GM21723 (cell line): ENCODE measurements at regions not wholly inside any gene's neighbourhood (a gene's known extent, or its start where the extent isn't known, plus 50 kb on each side); places are given as distances from the start of the nearest gene placed in this dataset.

Experiments used
- ATAC-seq: cut with Tn5 transposase; IDR thresholded peaks from one replicate; pipeline ENCODE4 v1.9.1; 2021; ENCODE audit warnings: mild to moderate bottlenecking, moderate library complexity; ENCODE audit not compliant: unreplicated experiment

DNA sequence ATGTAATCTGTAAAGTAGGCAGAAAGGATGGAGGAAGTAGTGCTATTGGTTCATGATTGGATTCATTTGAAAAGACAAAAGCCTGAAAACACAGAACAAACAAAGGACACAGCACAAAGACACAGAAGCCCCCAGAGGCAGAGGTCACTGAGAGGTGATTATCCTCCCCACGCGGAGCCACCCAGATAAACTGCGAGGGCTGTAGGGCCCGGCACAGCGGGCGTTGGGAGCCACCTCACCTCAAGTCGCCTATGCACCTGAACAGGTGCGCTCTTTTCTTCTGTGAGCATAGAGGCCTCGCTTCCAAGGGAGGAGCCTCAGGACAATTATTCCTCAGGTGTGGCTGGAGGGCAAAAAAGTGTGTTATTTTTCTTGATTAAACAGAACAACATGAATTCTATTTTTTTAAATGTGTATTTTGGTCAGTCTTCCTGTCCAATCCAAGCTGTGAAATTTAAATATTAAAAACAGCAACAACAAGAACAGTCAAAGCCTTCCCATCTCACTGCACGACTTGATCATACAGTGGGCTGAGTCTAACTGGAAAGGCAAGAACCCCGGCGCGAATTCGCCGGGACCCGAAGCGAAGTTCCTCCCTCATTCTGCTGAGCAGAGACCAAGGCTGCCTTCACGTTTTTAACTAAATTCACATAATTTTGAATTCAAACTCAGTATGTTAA is 205.3 kb downstream of the THBS2 start:
- ATAC-seq: no peak

DNA sequence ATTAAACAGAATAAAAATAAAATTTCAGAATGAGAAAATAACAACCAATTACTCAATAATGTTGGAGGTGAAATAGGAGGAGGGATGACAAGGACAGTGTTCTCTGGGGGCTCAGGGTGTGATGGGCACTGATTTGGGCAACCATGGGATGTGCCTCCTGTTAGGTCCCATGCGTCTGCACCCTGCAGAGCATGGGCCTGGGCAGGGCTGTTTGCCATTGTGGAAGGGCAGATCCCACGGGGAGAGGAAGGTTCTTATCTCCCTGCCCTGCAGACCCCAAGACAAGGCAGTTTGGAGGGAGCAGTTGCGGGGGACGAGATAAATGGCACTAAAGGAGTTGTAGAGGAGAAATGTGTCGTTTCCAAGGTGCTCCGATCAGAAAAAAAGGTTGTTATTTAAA is 206.3 kb downstream of the THBS2 start:
- ATAC-seq: no peak

DNA sequence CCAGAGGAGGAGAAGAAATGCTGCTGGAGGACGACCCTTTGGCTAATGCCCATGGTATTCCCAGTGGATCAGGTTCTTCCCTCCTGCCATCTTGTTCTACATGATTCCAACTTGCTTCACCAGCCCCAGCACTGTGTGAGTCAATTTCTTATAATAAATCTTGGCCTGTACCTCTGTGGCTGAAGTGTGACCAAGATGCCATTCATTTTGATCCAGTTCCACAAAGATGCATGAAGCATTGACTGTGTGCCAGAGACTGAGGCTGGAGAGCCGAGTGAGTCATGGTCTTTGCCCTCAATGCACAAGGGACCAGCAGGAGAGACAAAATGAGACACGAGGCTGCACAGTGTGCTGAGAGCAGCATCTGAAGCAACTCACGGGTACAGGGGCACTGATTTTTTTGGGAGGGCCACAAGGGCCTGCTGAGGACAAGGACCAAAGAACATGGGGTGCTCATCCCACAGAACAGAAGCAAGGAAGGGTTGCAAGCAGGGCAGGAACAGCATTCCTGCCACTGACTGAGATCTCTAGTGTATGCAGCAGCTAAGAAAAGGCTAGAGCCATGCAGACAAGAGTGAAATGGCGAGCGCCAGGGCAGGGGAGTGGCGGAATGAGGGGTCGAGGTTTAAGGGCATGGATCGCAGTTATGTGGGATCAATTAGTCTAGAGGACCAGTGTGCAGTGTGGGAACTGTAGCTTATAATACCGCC is 207.0 kb downstream of the THBS2 start:
- no peak for ATAC-seq

DNA sequence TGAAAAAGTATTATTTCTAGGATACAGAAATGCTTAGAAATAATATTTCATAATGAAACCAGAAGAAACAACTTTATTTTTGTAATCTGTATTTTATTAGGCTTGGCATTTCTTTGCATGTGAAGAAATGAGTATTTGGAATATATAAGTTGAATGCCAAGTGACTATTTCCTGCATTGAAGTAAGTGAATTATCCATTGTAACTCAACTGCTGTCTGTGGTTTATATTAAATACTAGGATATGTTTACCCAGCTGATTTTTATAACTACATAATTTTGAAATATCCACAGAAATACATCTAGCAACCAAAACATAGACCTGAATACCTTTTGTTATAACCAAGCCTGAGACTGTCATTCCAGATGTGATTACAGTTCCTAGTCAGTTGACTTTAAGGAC is 207.6 kb downstream of the THBS2 start:
- ATAC-seq: no peak

DNA sequence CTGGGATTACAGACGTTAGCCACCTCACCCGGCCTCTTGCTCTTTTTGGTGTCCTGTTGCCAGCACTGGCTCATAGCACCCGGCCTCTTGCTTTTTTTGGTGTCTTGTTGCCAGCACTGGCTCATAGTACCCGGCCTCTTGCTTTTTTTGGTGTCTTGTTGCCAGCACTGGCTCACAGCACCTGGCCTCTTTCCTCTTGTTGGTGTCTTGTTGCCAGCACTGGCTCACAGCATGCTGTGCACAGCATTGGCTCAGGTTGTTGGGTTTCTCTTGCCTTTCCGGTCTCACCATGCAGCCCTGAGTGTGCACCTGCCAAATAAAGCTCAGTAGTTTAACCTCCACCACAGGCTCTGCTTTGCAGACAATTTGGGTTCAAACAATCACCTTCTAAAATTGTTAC is 208.2 kb downstream of the THBS2 start:
- no peak for ATAC-seq

DNA sequence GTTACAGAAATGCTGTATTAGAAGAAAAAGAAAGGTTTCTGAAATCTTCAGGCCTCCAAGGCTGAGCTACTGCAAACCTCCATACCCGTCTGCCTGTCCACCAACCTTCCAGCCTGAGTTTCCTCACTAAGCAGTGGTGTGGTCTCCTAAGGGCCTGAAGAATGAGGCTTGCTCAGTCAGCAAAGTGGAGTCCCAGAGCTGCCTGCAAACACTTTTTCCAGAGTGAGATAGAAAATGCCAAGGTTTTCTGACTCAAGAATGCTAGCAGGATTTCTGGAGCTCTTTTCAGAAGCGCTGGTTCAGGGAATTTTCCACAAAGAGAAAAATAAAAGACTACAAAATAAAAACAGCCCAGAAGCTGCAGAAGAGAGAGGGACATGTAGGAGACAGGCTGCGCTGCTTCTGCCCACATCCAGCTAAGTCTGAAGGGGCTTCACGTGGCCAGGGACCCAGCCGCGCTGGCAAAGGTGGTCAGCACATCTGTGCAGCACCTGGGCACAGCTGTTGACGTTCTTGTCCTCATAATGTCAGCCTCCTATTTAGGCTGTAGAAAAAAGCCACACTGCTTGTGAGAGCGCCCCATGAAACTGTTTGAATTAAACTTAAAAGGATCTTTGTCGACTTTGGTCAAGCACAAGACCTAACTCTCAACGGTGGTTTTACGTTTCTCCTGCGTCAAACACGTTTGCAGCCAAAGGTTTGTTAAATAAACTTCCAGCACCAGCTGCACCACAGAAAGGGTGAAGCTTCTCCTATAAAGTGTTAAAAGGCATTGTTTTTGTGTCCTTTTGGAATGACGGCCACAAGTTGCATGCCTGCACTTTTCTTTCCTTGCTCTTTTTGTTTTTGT is 209.0 kb downstream of the THBS2 start:
- ATAC-seq: no peak

DNA sequence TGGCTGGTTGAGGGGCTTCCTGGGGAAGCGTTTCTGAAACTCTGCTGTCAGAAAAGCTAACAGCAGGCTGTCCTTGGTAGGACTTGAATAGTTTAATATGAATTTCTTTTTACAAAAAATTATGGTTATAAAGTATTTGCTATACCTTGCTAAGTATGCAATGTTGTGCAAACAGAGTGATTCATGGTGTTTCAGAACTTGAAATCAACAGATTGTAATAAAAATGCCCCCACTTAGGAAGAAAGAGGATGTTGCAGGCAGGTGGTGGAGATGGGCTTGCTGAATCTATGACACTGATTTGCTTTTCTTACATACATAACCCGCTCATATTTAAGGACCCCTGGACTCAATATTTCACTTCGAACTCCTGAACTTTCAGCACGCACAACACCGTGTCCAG is 211.6 kb downstream of the THBS2 start:
- ATAC-seq: no peak

DNA sequence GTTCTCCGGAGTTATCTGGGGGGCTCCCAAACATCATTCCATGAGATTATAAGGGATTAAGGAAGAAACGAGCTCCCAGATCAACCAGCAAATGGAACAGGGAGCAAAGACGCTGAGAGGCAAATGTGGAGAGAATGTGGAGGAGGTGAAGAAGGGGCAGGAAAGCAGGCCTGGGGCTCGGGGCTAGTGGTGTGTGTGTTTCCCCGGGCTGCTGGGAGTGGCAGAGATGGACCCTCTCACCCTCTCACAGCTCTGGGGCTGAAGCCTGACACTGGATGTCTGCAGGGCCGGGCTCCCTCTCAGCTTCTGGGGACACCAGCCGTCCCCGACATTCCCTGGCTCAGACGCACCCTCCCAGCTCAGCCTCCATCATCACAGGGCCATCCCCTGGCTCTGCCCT is 212.6 kb downstream of the THBS2 start:
- ATAC-seq: no peak

DNA sequence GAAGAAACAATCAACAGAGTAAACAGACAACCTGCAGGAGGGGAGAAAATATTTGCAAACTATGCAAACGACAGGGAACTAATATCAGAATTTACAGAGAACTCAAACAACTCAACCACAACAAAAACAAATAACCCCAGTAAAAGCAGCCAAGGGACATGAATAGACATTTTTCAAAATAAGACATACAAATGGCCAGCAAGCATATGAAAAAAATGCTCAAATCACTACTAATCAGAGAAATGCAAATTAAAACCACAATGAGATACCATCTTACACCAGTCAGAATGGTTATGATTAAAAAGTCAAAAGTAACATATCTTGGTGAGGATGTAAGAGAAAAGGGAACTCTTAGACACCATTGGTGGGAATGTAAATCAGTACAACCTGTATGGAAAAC is 215.0 kb downstream of the THBS2 start:
- ATAC-seq: no peak

DNA sequence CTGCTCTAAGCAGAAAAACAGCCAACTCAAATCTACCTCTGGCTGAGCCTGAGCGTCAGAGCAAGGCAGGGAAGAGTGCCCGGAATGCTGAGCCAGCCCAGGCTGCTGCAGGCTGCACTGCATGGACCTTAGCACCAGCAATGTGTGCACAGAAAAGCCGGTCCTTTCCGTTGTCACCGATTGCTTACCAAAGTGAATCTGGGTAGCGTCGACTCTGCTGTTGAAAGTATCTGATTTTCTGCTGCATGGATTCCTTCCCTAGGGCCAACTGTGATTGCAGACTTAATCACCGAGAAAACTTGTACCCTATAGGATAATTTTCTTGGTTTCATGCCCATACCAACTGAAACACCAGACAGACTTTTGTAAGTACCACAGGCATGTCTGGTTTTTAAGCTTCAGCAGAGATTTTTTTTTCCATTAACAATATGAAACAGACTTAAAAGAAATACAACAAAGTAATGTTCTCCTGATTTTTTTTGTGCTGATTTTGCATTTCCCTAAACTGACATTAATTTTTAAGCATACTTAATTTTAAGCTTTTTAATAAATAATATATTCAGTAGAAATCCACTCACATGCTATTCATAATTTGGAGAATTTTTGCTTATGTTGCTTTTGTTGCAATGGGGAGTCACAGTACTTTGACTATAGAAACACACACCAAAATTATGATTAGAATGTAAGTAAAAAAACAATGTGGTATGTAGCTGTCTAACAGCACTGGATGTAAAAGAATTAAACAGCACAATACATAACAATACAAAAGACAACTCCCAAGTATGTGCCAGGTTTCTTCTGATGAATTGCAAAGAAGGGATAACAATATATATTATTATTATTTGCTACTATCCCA is 218.0 kb downstream of the THBS2 start:
- no peak for ATAC-seq

DNA sequence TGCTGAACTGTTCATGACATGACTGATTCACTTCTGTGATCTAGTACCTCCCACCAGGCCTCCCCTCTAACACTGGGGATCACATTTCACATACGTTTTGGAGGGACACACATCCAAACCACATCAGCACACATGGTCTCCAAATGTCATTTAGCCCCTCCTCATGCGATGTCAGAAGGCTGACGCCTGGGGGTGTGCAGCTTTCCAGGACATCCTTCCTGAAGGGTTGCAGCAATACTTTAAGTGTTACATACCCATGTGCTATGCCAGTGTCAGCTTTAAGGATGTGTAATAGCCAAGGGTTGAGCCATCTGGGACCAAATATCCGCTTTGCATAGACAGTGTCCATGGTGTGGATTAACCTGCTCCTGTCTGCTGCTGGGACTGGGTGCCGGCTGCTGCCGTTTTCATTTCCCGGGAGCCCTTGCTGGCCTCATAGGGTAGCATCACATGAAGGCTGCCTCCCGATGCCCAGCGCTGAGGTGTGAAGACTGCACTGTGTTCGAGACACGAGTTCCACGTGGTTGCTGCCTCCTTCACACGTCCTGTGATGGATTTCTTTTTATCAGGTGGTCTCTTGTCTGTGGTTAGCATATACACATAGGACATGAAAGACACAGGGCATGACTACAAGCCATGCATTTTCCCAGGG is 219.0 kb downstream of the THBS2 start:
- no peak for ATAC-seq

DNA sequence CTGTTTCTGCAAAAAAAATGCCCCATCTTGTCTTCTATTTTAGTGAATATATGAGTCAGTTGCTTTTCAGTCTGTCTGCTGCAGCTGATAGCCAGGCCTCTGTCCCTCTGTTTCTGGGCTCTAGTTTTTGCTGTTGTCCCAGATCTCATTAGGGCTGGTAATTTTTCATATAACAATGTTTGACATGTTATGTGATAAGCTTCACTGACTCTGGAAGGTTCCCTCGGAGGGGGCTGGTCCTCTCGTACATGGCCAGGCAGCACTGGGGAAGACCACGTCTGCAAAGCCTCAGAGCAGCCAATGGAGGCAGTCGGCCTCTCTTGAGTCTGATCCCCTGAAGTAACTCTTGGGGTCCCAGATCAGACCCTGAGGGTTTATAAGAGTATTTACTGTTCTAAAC is 223.8 kb downstream of the THBS2 start:
- no peak for ATAC-seq

DNA sequence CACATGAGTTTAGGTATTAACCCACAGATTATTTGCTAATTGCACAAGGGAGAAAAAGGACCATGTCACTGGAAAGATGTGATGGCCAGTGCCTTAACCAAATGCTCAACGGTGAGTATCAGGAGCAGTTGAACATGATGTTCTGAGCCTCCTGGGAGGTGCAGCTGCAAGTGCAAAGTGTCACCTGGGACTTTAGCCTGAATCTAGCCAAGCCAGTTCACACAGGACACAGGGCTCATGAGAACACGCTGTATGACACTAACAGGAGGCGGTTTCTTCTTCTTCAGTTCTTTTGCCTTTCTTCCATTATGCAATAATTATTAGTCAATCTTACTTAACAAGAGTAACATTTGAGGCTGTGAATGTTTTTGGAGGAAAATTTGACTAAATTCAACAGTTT is 225.3 kb downstream of the THBS2 start:
- no peak for ATAC-seq

DNA sequence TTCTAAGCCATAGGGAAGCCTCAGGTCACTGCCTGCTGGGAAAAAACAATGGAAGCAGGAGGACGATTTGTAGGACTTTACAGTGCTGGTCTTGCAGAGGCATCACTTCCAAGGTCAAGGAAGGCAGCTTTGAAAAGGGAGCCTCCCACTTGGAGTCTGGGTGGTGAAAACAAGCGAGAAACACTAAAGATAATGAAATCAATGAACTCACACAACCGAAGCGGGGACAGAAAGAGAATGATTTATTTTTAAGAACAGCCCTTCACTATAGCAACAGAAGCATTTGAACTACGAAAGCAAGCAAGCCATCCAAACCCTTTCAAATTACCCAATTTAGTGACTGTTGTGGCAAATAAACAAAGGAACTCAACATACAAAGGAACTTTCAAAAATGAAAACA is 227.5 kb downstream of the THBS2 start:
- ATAC-seq: no peak

DNA sequence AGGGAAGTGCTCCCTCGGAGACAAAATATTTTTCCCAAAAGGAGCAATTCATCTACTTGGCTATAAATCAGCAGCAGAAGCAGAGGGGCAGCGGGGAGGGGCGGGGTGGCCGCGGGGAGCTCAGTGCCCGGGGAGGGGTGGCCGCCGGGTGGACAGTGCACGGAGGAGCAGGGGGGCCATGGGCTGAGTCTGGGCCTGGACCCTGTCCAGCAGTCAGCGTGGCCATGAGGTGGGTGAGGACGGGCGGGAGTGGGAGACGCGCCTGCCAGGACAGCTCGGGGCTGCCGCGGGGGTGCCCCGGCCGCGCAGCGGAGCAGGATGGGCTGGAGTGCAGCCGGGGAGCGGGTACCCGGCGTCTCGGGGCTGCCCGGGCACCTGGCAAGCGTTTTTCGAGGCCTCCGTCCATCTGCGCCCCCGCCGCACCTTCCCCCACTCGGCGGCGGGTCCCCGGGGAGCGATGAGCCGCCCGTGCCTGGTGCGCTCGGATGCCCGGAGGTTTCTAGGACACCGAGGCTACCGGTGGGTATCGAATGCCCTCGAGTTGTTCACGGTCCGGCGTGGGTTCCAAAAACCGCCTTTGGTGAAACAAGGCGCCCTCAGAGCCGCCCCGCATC is 229.5 kb downstream of the THBS2 start:
- ATAC-seq: no peak

DNA sequence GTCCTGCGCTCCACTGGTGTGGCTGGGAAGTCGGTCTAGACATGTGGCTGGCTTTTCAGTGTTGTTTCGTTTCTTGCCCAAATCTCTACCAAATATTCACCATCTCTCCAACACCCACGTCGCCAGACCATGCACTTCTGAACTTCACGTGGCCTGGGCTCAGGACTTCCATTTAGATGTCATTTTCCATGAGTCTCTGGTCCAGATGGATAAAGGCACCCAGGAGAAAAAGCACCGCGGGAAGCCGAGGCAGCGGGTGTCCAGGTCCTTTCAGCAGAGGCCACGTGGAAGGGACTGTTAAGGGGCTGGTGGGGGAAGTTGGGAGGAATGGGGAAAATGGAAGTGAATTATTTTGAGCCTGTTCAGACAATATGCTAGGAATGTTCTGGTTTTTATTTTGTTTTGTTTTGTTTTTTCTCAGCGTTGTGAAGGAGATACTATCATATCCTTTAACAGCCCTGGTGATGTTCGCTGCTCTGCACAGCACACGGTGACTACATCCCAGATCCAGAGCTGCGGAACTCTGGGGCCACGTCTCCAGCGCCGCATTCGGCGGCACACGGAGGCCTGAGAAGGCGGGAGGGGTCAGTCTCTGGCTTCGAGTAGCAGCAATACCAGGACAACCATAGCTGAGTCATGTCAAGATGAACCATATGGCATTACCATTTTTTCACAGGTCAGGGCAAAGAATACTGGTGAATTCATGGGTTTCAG is 230.3 kb downstream of the THBS2 start:
- no peak for ATAC-seq

DNA sequence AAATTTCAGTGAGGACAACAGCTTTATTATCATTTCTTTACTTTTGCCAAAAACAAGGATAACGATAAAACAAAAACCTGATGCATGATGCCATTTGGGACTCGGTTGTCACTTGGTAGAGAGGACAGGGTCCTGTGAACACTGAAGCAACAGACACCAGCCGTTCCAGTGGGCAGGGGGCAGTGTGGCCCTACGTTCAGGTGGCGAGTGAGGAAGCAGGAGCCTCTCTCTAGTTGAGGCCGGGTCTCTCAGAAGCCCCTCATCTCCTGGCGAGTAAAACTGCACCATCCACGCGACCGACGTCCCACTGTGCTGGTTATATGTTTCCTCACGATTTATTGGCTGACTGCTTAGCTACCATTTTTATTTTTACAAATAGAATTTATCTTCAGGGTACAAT is 231.6 kb downstream of the THBS2 start:
- ATAC-seq: no peak

DNA sequence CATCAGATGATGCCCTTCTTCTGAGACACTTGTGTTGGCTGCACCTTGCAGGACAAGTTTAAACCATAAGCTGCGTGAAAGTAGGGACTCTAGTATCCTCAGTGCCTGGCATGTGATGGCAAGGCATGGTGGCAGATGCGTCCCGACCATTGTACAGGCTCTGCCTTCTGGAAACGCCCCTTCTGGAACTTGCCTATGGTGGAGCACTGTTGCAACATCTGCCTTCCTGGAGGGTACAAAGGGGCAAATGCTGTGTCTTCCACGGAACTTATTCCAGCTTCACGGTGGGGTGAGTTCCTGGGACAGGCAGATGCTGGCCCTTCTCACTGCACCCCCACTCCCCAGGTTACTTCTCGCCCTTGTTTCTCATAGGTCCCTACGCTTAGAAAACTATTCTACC is 232.8 kb downstream of the THBS2 start:
- no peak for ATAC-seq

DNA sequence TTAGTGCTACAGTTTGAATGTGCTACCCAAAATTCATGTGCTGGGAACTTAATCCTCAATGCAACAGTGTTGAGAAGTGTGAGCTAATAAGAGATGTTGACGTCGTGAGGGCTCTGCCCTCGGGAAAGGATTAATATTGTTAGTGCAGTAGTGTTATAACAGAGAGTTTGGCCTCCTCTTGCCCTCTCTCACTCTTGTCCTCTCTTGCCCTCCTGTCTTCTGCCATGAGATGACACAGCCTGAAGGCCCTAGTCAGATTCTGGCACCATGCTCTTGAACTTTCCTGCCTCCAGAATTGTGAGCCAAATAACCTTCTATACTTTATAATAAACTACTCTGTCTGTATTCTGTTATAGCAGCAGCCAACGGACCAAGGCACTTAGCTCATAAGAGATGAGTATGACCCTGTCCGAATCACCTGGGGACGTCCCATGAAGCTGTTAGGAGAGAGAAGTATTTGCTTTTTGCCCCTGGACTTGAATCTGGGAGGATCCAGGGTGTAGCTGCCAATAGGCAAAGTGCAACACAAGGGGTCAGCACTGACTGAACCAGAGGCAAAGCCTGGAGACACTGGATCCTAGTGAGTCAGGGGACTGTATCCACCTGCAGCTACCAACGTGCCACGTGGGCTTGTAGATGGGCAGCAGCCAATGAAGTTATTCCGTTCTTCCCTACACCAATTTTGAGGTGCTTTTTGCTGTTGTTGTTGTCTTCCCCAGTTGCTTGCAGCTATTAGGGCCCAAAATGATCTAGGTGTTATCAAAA is 233.7 kb downstream of the THBS2 start:
- no peak for ATAC-seq
